ENCODE measurements at regions not wholly inside any gene's neighbourhood (a gene's known extent, or its start where the extent isn't known, plus 50 kb on each side); places are given as distances from the start of the nearest gene placed in this dataset.
"Not testable (repeated sequence)": the region's sequence is repeated elsewhere in the genome, so short reads cannot be mapped to it uniquely, and the experiment has no call there.

- peak; percentile 90 for FAIRE-seq
- not testable (repeated sequence) for DNase-seq (ENCODE audit: low spot score)
Measured at GRCh38 chr7:3159926-3160325, 116.3 kb upstream of the CARD11 start.

DNA sequence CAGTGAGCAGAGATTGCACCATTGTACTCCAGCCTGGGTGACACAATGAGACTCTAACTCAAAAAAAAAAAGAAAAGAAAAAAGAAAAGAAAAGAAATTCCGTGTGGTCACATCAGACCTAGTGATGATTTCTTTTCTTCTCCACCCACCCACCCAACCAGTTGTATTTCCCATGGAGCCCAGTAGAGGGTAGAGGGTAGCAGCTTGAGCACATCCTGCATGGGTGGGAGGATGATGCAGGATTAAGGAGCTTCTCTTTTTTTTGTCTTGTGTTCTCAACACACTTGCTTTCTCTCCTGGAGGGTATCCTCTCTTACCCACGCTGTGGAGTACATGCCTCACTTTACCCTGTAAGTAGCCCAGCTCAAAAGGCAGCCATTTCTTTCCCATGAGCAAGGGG lies 118.6 kb upstream of the CARD11 start:
- DNase-seq (ENCODE audit: low spot score): no peak
- FAIRE-seq: peak; percentile 5

- not testable (repeated sequence) for DNase-seq (ENCODE audit: low spot score); FAIRE-seq
Measured at GRCh38 chr7:3162798-3163197, 119.1 kb upstream of the CARD11 start.

DNA sequence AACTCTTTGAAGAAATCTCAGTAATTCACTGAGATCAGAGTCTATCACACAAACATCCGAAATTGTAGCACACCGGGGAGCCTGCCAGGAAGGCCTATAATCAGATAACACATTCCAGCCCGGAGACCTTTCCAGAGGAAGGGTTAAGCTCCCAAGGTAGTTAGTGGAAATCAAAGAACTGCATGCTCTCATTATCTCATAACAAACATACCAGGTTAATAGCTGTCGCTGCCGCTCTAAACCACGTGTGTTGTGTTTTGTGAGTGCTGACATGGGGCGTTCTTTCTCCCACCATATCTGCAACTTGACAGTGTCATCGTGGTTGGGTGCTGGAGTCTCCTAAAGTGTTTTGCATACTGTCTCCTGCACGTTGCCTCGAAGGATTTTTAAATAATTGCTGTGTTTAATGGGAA lies 120.7 kb upstream of the CARD11 start:
- FAIRE-seq (peak; percentile 66), DNase-seq (ENCODE audit: low spot score) (no peak)

- no peak for FAIRE-seq
Measured at GRCh38 chr7:3165681-3166580, 122.3 kb upstream of the CARD11 start.

GRCh38 chr7:3167551-3167950 lies 123.9 kb upstream of the CARD11 start:
- no peak for FAIRE-seq
- no peak for DNase-seq (ENCODE audit: low spot score)

More at GRCh38 chr7:3165681-3166580, 122.3 kb upstream of the CARD11 start:
- DNase-seq (ENCODE audit: low spot score): no peak

- DNase-seq (ENCODE audit: low spot score): no peak
- FAIRE-seq: peak; percentile 80
Measured at GRCh38 chr7:3168370-3168769, 124.7 kb upstream of the CARD11 start.

DNA sequence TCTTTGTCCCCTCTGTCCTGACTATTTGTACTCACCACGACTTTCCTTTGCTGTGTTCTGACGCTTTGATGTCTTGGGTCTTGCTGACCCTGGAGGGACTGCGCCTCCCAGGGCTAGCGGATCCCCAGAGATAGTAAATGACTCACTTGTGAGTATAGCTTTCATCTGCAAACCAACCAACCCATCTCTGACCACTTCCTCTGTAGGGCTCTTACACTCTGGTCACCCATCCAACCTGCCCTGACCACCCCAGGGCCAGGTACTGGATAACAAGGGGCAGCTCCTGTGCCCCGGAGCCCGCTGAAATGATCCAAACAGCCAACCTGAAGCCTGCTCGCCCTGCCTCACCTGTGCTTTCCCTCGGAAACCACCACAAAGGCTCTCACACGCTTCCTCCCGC lies 125.2 kb upstream of the CARD11 start:
- no peak for DNase-seq (ENCODE audit: low spot score)
- FAIRE-seq: peak; percentile 96

- FAIRE-seq: peak; percentile 90
- no peak for DNase-seq (ENCODE audit: low spot score)
Measured at GRCh38 chr7:3172768-3173280, 128.2 kb upstream of the SDK1 start.

DNA sequence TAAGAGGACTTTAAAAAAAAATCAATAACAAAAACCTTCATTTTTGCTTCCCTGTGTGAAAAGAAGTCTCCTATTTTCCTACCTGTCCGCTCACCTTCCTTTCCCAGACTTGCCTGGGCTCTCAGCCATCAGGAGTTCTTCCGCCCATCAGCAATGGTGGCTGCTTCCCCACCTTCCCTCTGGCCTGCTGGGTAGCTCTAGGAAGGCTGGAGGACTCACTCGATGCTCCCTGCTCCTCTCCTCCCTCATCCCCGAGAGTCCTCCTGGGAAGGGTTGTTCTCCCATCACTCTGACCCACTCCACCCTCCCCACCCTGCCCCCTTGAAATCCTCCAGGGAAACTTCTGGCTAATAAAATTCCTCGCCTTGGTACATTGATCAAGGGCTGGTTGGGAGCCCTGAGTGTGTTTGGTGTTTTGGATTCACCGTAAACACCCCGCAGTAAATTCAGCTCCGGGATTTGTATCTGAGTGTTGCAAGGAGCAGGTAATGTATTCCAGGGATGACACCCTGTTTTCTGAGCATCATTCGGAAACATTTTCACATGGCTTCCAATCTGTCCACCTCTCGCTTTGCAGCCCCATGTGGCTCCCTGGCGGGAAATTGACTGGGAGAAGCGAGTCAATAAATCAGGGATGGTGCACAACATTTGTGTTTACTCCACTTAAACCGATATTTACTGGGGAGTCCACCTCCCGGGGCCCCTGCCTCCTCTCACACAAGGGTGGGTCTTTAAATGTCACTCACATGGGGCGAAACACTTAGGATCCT lies 126.4 kb upstream of the SDK1 start:
- DNase-seq (ENCODE audit: low spot score) (peak; percentile 61), FAIRE-seq (no peak)

- DNase-seq (ENCODE audit: low spot score) (no peak), FAIRE-seq (no peak)
Measured at GRCh38 chr7:3175285-3175902, 125.7 kb upstream of the SDK1 start.

- FAIRE-seq: peak; percentile 87
- no peak for DNase-seq (ENCODE audit: low spot score)
Measured at GRCh38 chr7:3176112-3177000, 124.7 kb upstream of the SDK1 start.

GRCh38 chr7:3177271-3177670 lies 123.8 kb upstream of the SDK1 start:
- FAIRE-seq: no peak
- no peak for DNase-seq (ENCODE audit: low spot score)

GRCh38 chr7:3179456-3179855 lies 121.6 kb upstream of the SDK1 start:
- no peak for DNase-seq (ENCODE audit: low spot score)
- FAIRE-seq: peak; percentile 83

- DNase-seq (ENCODE audit: low spot score): no peak
Measured at GRCh38 chr7:3180604-3181003, 120.4 kb upstream of the SDK1 start.

DNA sequence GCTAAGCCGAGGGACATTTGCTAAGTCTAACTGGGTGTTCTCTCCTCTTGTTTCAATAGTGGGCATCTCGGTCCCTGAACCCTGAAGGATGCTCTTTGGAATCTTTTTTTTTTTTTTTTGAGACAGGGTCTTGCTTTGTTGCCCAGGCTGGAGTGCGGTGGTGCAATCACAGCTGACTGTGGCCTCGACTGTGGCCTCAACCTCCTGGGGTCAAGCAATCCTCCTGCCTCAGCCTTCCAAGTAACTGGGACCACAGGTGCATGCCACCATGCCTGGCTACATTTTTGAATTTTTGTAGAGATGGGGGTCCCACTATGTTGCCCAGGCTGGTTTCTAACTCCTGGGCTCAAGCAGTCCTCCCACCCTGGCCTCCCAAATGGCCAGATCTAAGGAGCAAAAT lies 119.0 kb upstream of the SDK1 start:
- not testable (repeated sequence) for FAIRE-seq; DNase-seq (ENCODE audit: low spot score)

More at GRCh38 chr7:3180604-3181003, 120.4 kb upstream of the SDK1 start:
- peak; percentile 59 for FAIRE-seq

DNA sequence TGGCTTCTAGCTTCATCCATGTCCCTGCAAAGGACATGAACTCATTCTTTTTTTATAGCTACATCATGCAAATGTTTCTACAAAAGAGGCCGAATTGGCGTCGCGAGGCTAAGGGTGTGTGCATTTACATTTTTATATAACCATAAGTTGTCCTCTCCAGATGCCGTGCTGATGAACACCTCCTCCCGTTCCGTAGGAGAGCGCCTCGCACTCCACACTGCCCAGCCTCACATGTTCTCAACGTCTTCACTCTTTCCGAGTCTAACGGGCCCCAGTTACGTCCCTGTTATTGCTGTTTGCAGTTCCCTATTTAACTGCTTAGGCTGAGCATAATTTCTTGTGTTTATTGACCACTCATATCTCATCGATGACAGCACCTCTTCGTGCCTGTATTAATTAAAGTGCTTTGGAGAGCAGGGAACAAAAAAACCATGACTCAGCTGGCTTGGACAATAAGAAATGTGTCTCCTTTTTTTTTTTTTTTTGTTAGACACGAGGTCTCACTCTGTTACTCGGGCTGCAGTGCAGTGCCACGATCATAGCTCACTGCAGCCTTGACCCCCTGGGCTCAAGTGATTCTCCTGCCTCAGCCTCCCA lies 113.5 kb upstream of the SDK1 start:
- no peak for DNase-seq (ENCODE audit: low spot score)
- FAIRE-seq: peak; percentile 27

- FAIRE-seq (no peak), DNase-seq (ENCODE audit: low spot score) (no peak)
Measured at GRCh38 chr7:3188946-3189345, 112.1 kb upstream of the SDK1 start.

DNA sequence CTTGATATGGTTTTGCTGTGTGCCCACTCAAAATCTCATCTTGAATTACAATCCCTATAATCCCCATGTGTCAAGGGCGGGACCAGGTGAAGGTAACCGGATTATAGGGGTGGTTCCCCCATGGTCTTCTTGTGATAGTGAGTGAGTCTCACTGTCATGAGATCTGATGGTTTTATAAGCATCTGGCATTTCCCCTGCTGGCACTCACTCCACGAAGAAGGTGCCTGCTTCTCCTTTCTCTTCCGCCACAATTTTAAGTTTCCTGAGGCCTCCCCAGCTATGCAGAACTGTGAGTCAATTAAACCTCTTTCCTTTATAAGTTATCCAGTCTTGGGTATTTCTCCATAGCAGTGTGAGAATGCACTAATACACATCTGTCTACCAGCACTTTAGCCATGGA lies 109.5 kb upstream of the SDK1 start:
- peak; percentile 61 for FAIRE-seq
- DNase-seq (ENCODE audit: low spot score): no peak

DNA sequence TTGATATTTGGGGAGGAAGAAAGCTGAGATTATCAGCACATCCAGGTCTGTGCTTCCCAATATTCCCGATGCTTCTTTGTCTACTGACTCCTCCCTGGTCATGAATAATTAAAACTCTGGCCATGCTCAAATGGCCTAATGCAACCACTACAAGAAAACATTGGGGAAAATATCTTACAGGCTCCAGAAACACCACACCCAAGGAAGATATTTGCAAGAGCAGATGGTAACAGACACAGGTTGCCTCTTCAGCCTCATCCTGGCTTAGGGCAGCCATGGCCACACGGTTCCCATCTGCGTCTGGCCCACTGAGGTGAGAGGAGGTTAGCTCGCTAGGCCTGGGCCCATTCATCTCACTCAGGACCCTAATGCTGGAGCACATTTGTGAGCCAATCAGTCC lies 108.4 kb upstream of the SDK1 start:
- no peak for DNase-seq (ENCODE audit: low spot score)
- peak; percentile 87 for FAIRE-seq

All from urothelium cell line (cell line).